Keratinocyte (primary cell): ENCODE measurements at regions not wholly inside any gene's neighbourhood (a gene's known extent, or its start where the extent isn't known, plus 50 kb on each side); places are given as distances from the start of the nearest gene placed in this dataset.

Experiments used
- EZH2 ChIP-seq: IDR thresholded peaks from one replicate; pipeline ENCODE4 v1.6.1; 2012; ENCODE audit warnings: inconsistent platforms, mild to moderate bottlenecking, low read length, moderate library complexity
- TF ChIP-seq, protein P1 (sequence below), 3 experiments: IDR thresholded peaks in 1 of 3; conservative IDR thresholded peaks in 1 of 3; optimal IDR thresholded peaks in 1 of 3; 2 replicates in 2 of 3; 3 replicates in 1 of 3; pipeline versions ENCODE3 to v1.5.1; 2011; ENCODE audit warnings: low read length in 3 of 3, mild to moderate bottlenecking in 3 of 3, moderate library complexity in 2 of 3, control low read depth in 1 of 3, inconsistent platforms in 1 of 3; ENCODE audit not compliant: insufficient read depth in 2 of 3; ENCODE audit errors: extremely low read depth in 1 of 3

DNA sequence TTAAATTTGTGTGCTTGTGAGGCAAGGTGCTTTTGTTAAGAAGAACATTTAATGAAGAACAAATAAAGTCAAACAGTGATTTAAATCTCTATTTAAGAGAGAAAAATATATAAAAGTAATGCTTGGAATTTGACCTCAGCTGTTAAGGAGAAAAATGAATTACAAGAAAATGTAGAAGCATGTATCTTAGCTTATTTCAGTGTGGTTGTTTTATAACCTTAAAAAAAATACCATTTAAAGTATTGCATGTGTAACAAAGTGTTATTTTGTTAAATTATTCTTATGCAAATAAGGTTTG lies 537.0 kb upstream of the SPRY2 start:
- TF ChIP-seq, protein P1, sequence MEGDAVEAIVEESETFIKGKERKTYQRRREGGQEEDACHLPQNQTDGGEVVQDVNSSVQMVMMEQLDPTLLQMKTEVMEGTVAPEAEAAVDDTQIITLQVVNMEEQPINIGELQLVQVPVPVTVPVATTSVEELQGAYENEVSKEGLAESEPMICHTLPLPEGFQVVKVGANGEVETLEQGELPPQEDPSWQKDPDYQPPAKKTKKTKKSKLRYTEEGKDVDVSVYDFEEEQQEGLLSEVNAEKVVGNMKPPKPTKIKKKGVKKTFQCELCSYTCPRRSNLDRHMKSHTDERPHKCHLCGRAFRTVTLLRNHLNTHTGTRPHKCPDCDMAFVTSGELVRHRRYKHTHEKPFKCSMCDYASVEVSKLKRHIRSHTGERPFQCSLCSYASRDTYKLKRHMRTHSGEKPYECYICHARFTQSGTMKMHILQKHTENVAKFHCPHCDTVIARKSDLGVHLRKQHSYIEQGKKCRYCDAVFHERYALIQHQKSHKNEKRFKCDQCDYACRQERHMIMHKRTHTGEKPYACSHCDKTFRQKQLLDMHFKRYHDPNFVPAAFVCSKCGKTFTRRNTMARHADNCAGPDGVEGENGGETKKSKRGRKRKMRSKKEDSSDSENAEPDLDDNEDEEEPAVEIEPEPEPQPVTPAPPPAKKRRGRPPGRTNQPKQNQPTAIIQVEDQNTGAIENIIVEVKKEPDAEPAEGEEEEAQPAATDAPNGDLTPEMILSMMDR (optimal IDR thresholded peaks at IDR 0.05 in 1 of 3, IDR thresholded peaks at IDR 0.05 in 1 of 3, conservative IDR thresholded peaks at IDR 0.05 in 1 of 3; ENCODE audit: extremely low read depth in 1 of 3, insufficient read depth in 2 of 3, low read length in 3 of 3): no peak
- TF ChIP-seq EZH2: no peak
